ENCODE measurements at regions not wholly inside any gene's neighbourhood (a gene's known extent, or its start where the extent isn't known, plus 50 kb on each side); places are given as distances from the start of the nearest gene placed in this dataset.

DNA sequence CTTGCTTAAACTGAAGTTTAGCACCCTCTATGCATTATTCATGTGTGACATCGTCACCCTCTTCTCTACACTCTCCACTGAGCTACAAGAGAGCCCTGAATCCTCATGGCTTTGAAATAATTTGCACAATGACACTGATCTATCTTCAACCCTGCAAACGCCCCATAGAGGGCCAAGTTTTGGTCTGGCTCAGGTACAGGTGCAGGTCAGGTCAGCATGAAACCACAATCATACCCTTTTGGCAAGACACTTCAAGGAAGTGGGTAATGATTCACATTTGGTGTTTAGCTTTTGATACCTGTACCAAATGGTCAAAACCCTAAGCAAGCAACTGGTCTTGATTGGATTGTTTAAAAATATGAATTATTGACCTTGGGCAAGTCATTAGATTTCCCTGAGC lies 122.2 kb upstream of the CADM1 start:
- no peak overlapping the region for H3K27ac ChIP-seq
- DNase-seq: no peak
- no peaks in the 10 kb centered on the region for H3K36me3 ChIP-seq
- no peaks in the 10 kb centered on the region for H3K9me3 ChIP-seq
- peaks cover 0 to 20% (median 14%) of the 10 kb centered on the region in 4 donors for H3K4me1 ChIP-seq
- intact Hi-C loops (cut with DNase I; ENCODE audit: low total_unique reads): loop anchor here (10.0 kb wide), 1 partner anchor 122 kb away; the partner anchor contains the start of gene CADM1
- H3K27me3 ChIP-seq: peaks cover 0 to 8% of the 10 kb centered on the region in 2 donors
- no peak overlapping the region for H3K4me3 ChIP-seq
- TF ChIP-seq, protein P1, sequence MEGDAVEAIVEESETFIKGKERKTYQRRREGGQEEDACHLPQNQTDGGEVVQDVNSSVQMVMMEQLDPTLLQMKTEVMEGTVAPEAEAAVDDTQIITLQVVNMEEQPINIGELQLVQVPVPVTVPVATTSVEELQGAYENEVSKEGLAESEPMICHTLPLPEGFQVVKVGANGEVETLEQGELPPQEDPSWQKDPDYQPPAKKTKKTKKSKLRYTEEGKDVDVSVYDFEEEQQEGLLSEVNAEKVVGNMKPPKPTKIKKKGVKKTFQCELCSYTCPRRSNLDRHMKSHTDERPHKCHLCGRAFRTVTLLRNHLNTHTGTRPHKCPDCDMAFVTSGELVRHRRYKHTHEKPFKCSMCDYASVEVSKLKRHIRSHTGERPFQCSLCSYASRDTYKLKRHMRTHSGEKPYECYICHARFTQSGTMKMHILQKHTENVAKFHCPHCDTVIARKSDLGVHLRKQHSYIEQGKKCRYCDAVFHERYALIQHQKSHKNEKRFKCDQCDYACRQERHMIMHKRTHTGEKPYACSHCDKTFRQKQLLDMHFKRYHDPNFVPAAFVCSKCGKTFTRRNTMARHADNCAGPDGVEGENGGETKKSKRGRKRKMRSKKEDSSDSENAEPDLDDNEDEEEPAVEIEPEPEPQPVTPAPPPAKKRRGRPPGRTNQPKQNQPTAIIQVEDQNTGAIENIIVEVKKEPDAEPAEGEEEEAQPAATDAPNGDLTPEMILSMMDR (IDR thresholded peaks at IDR 0.05): no peak

DNA sequence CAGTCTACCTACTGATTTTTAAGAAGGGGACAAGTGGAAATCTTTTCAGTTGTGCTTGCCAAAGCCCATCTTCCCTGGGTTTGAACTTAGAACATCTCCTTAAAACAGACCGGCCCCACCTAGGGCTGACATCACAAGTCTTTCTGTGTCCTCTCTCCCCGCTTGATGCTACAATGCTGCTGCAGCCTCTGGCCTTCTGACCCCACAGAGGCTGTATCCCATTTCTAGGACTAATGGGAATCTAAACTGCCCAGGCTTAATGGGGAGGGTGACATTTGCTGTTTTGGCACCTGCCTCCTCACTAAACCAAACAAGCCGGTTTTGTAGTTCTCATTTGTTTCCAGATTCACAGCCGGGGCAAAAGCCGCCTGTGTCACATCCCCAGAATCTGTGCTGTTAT lies 121.3 kb upstream of the CADM1 start:
- intact Hi-C loops (cut with DNase I; ENCODE audit: low total_unique reads): loop anchor here (10.0 kb wide), 1 partner anchor 121 kb away; the partner anchor contains the start of gene CADM1
- peaks cover 0 to under 1% of the 10 kb centered on the region in 2 donors for H3K27me3 ChIP-seq

DNA sequence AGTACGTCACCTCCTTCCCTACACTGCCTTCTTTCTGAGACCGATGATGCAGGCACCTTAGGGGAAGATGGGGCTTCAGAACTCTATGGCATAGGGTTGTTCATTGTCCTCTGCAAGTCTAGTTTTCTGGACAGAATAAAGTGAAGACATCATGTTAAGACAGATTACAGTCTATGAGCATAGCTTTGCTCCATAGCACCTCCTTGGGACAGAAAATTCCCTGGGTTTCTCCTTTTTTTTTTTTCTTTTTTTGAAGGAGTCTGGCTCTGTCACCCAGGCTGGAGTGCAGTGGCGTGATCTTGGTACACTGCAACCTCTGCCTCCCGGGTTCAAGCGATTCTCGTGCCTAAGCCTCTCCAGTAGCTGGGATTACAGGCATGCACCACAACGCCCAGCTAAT lies 119.8 kb upstream of the CADM1 start:
- Histone ChIP-seq H3K9me3 (no peaks in the 10 kb centered on the region), H3K27ac (no peak overlapping the region), H3K36me3 (no peaks in the 10 kb centered on the region), H3K4me3 (no peak overlapping the region), H3K27me3 (no peaks in the 10 kb centered on the region), H3K4me1 (peaks cover 0 to 20% (median 14%) of the 10 kb centered on the region in 4 donors)
- intact Hi-C loops (cut with DNase I; ENCODE audit: low total_unique reads): loop anchor here (10.0 kb wide), 1 partner anchor 119 kb away; the partner anchor contains the start of gene CADM1
- TF ChIP-seq, protein P1 (IDR thresholded peaks at IDR 0.05): no peak
- no peak for DNase-seq

More for the DNA sequence above, 121.3 kb upstream of the CADM1 start:
- H3K9me3 ChIP-seq: no peaks in the 10 kb centered on the region
- no peaks in the 10 kb centered on the region for H3K36me3 ChIP-seq
- TF ChIP-seq, protein P1 (IDR thresholded peaks at IDR 0.05): no peak
- no peak for DNase-seq
- no peak overlapping the region for H3K27ac ChIP-seq
- peaks cover 0 to 20% (median 14%) of the 10 kb centered on the region in 4 donors for H3K4me1 ChIP-seq
- H3K4me3 ChIP-seq: no peak overlapping the region

DNA sequence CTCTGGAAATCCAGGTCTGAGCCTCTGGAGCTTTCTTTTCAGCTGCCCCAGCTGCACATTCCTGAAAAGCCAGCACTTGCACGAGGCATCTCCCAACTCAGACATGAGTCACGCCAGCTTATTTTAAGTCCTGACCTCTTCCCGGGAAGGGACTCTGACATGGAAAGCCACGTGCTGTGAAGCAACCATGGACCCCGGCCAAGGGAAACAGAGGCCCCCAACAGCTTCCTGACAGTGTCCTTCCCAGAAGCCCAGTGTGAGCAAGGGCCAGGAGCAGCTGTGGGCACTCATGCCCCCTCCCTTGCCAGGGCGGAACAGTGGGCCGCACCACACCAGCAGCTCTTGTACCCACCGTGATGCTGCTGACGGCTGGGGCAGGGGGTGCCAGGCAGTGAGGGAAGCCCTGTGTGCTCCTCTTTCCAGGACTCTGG lies 118.8 kb upstream of the CADM1 start:
- H3K27me3 ChIP-seq: no peaks in the 10 kb centered on the region
- peak; percentile 67 to 90 for DNase-seq
- no peak overlapping the region for H3K4me3 ChIP-seq
- peak overlapping the region; percentile 6 to 21 for H3K27ac ChIP-seq
- intact Hi-C loops (cut with DNase I; ENCODE audit: low total_unique reads): loop anchor here (10.0 kb wide), 1 partner anchor 118 kb away; the partner anchor contains the start of gene CADM1
- H3K4me1 ChIP-seq: peaks cover 0 to 20% (median 14%) of the 10 kb centered on the region in 4 donors
- no peaks in the 10 kb centered on the region for H3K36me3 ChIP-seq
- no peaks in the 10 kb centered on the region for H3K9me3 ChIP-seq
- TF ChIP-seq, protein P1 (IDR thresholded peaks at IDR 0.05): no peak

DNA sequence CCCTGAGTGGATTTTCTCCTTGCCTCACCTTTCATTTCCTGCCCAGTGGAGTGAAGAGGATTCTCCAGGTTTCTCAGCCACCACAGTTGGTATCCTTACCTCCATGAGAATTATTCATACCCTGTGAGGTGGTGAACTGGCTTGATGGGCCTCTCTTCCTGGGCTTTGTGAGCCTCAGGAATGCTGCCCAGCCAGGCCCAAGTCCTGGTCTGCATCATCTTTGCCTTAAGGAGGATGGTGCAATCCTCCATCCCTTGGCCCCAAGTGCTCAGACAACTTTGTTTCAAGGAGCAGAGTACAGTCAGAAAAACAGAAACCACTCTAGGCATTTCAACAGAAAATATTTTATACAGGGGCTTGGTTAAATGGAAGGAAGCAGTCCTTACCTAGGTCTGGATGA lies 114.2 kb upstream of the CADM1 start:
- Histone ChIP-seq H3K9me3 (no peaks in the 10 kb centered on the region), H3K27ac (no peak overlapping the region), H3K4me1 (peaks cover 0 to 21% (median 14%) of the 10 kb centered on the region in 4 donors), H3K27me3 (peaks cover 0 to 3% of the 10 kb centered on the region in 2 donors), H3K36me3 (no peaks in the 10 kb centered on the region), H3K4me3 (no peak overlapping the region)
- intact Hi-C loops (cut with DNase I; ENCODE audit: low total_unique reads): no loop called here
- TF ChIP-seq, protein P1 (IDR thresholded peaks at IDR 0.05): no peak
- DNase-seq: no peak
